GM23248 (cell line): ENCODE measurements at regions not wholly inside any gene's neighbourhood (a gene's known extent, or its start where the extent isn't known, plus 50 kb on each side); places are given as distances from the start of the nearest gene placed in this dataset.

ENCODE experiments used
- EZH2 ChIP-seq: fragments of 200-600 bp; sonication (generic); IDR thresholded peaks from 2 replicates; pipeline ENCODE4 v1.6.1; 2018; ENCODE audit warnings: antibody characterized with exemption, mild to moderate bottlenecking; ENCODE audit not compliant: insufficient read depth, poor library complexity, severe bottlenecking
- EZH2phosphoT487 ChIP-seq: fragments of 200-600 bp; sonication (generic); IDR thresholded peaks from 2 replicates; pipeline ENCODE4 v1.6.1; 2018; ENCODE audit warnings: antibody characterized with exemption, moderate library complexity, mild to moderate bottlenecking, low read depth; ENCODE audit not compliant: insufficient read depth

GRCh38 chr6:44043479-44044153 is 83.6 kb downstream of the MRPL14 start:
- no peak for TF ChIP-seq EZH2
- no peak for TF ChIP-seq EZH2phosphoT487
